Ovary (tissue), 7 donors: ENCODE measurements at regions not wholly inside any gene's neighbourhood (a gene's known extent, or its start where the extent isn't known, plus 50 kb on each side); places are given as distances from the start of the nearest gene placed in this dataset.

Experiments used
- DNase-seq, 5 donors: peaks; one replicate each; pipeline ENCODE4 v3.0.0-alpha.2; 2019 to 2020
- H3K27ac ChIP-seq, 2 donors: fragments of 200-600 bp; one replicate each; pipeline versions ENCODE4 v1.5.1 to v1.8.0; 2019 to 2022
- H3K27me3 ChIP-seq: fragments of 200-600 bp; one replicate; pipeline ENCODE4 v1.8.0; 2022
- H3K36me3 ChIP-seq: fragments of 200-600 bp; sonication (generic); one replicate; pipeline ENCODE4 v1.5.1; 2019
- H3K4me1 ChIP-seq: one replicate; pipeline ENCODE4 v1.8.1; 2013; ENCODE audit warnings: mild to moderate bottlenecking, moderate library complexity; ENCODE audit not compliant: insufficient read depth
- H3K4me3 ChIP-seq: fragments of 200-600 bp; sonication (generic); one replicate; pipeline ENCODE4 v1.5.1; 2017
- H3K9me3 ChIP-seq, 2 donors: fragments of 200-600 bp in 1 of 2; sonication (generic) in 1 of 2; one replicate each; pipeline versions ENCODE4 v1.5.1 to v1.8.1; 2013 to 2019; ENCODE audit warnings: mild to moderate bottlenecking in 1 of 2, moderate library complexity in 1 of 2
- CTCF ChIP-seq, 3 donors: fragments of 450-650 bp in 2 of 3; fragments of 200-600 bp in 1 of 3; IDR thresholded peaks; one replicate each; pipeline versions ENCODE4 v1.5.1 to v1.8.0; 2016 to 2022; ENCODE audit warnings: antibody characterized with exemption in 3 of 3, mild to moderate bottlenecking in 1 of 3
- EP300 ChIP-seq: sonication (generic); formaldehyde crosslinking; IDR thresholded peaks from one replicate; pipeline ENCODE4 v1.6.1; 2017; ENCODE audit warnings: antibody characterized with exemption
- POLR2A ChIP-seq: fragments of 450-650 bp; IDR thresholded peaks from one replicate; pipeline ENCODE4 v1.6.1; 2017; ENCODE audit warnings: antibody characterized with exemption, mild to moderate bottlenecking, moderate library complexity
- WGBS, 3 donors: extraction: QIAGEN DNeasy Blood & Tissue Kit in 1 of 3; methylation state at CpG; one replicate each; pipeline versions ENCODE4 v1.1.5 to v1.1.7; 2013 to 2017; 5-methylcytosine and 5-hydroxymethylcytosine counted together
- intact Hi-C, 4 donors: fragments of 100-400 bp; cut with DNase I; formaldehyde crosslinking; loops; one replicate each; pipeline versions ENCODE4 v1.11.0 to v1.15.1; 2022 to 2023
- donor health status: DM: no; HTN: no; CAD: no; lungs with moderate emphysema.
- donor health status: DM: no; HTN: no; CAD: no.
- donor health status: Bipolar disorder and iron deficiency.
- donor health status: DM: no; HTN: no; CAD: no.
- donor health status: DM: yes; HTN: yes; CAD: no.

GRCh38 chr1:232150770-232151548 lies 479.0 kb downstream of the SIPA1L2 start:
- intact Hi-C loops = no loop called here
- no peak for DNase-seq
- WGBS, 3 donors = 88 to 92% (median 90%) methylated on average over 8 of the region's 8 CpGs
- Histone ChIP-seq H3K36me3 (no peaks in the 10 kb centered on the region), H3K27ac (no peak overlapping the region), H3K27me3 (no peaks in the 10 kb centered on the region), H3K4me1 (no peaks in the 10 kb centered on the region), H3K9me3 (no peaks in the 10 kb centered on the region), H3K4me3 (no peak overlapping the region)
- TF ChIP-seq POLR2A (no peak), CTCF (IDR thresholded peaks at IDR 0.05) (no peak), EP300 (no peak)

- Histone ChIP-seq H3K36me3 (no peaks in the 10 kb centered on the region), H3K4me3 (no peak overlapping the region), H3K4me1 (no peaks in the 10 kb centered on the region), H3K27me3 (no peaks in the 10 kb centered on the region), H3K27ac (no peak overlapping the region), H3K9me3 (no peaks in the 10 kb centered on the region)
- TF ChIP-seq EP300 (no peak), CTCF (IDR thresholded peaks at IDR 0.05) (no peak), POLR2A (no peak)
- intact Hi-C loops = no loop called here
- 43 to 53% (median 45%) methylated on average over 9 of the region's 9 CpGs for WGBS, 3 donors
- DNase-seq = no peak
Observed at GRCh38 chr1:232149287-232150201, 480.4 kb downstream of the SIPA1L2 start.

- Histone ChIP-seq H3K4me3 (no peak overlapping the region), H3K36me3 (no peaks in the 10 kb centered on the region), H3K9me3 (no peaks in the 10 kb centered on the region), H3K27ac (no peak overlapping the region), H3K4me1 (peaks cover 13% of the 10 kb centered on the region), H3K27me3 (no peaks in the 10 kb centered on the region)
- WGBS, 3 donors = 92 to 93% (median 92%) methylated on average over 2 of the region's 2 CpGs
- TF ChIP-seq CTCF (IDR thresholded peaks at IDR 0.05) (no peak), POLR2A (no peak), EP300 (no peak)
- intact Hi-C loops = no loop called here
- DNase-seq = no peak
Observed at GRCh38 chr1:232147215-232147614, 482.7 kb downstream of the SIPA1L2 start.

GRCh38 chr1:232146514-232146913 lies 483.4 kb downstream of the SIPA1L2 start:
- no peak overlapping the region for H3K27ac ChIP-seq

More at GRCh38 chr1:232146514-232146913, 483.4 kb downstream of the SIPA1L2 start:
- Histone ChIP-seq H3K27me3 (no peaks in the 10 kb centered on the region), H3K4me1 (peaks cover 13% of the 10 kb centered on the region), H3K4me3 (no peak overlapping the region), H3K9me3 (no peaks in the 10 kb centered on the region), H3K36me3 (no peaks in the 10 kb centered on the region)
- TF ChIP-seq CTCF (IDR thresholded peaks at IDR 0.05) (no peak), EP300 (no peak), POLR2A (no peak)
- no peak for DNase-seq
- intact Hi-C loops = no loop called here
- WGBS, 3 donors = 92 to 98% (median 96%) methylated on average over 3 of the region's 3 CpGs
